BE2C (cell line): ENCODE measurements at regions not wholly inside any gene's neighbourhood (a gene's known extent, or its start where the extent isn't known, plus 50 kb on each side); places are given as distances from the start of the nearest gene placed in this dataset.

Source experiments
- DNase-seq: peaks from one replicate; pipeline ENCODE4 v3.0.0-alpha.2; 2020
- H3K27me3 ChIP-seq: fragments of 250-450 bp; sonication (Bioruptor Pico); 2 replicates; pipeline ENCODE4 v1.5.1; 2020; ENCODE audit warnings: mild to moderate bottlenecking
- H3K36me3 ChIP-seq: fragments of 250-450 bp; sonication (Bioruptor Pico); 2 replicates; pipeline ENCODE4 v1.5.1; 2020; ENCODE audit warnings: mild to moderate bottlenecking
- H3K4me1 ChIP-seq: fragments of 250-450 bp; sonication (Bioruptor Pico); 2 replicates; pipeline ENCODE4 v1.5.1; 2020
- H3K4me3 ChIP-seq: 2 replicates; pipeline ENCODE4 v1.5.1; 2011; ENCODE audit warnings: low read depth, low read length
- H3K9me3 ChIP-seq: fragments of 250-450 bp; sonication (Bioruptor Pico); 2 replicates; pipeline ENCODE4 v1.5.1; 2020
- CTCF ChIP-seq: IDR thresholded peaks from 2 replicates; pipeline ENCODE4 v1.5.1; 2012; ENCODE audit warnings: mild to moderate bottlenecking, low read depth, low read length

GRCh38 chr3:144662729-144663128, 691.1 kb downstream of the DIPK2A start:
- no peak for DNase-seq
- H3K4me3 ChIP-seq = no peak overlapping the region
- H3K27me3 ChIP-seq = no peaks in the 10 kb centered on the region
- no peaks in the 10 kb centered on the region for H3K4me1 ChIP-seq
- no peaks in the 10 kb centered on the region for H3K36me3 ChIP-seq
- TF ChIP-seq CTCF = no peak
- H3K9me3 ChIP-seq = no peaks in the 10 kb centered on the region

GRCh38 chr3:144663456-144664436, 692.1 kb downstream of the DIPK2A start:
- Histone ChIP-seq H3K4me3 (no peak overlapping the region), H3K4me1 (no peaks in the 10 kb centered on the region), H3K27me3 (no peaks in the 10 kb centered on the region), H3K36me3 (no peaks in the 10 kb centered on the region), H3K9me3 (no peaks in the 10 kb centered on the region)
- TF ChIP-seq CTCF = no peak
- DNase-seq = no peak

- H3K9me3 ChIP-seq = no peaks in the 10 kb centered on the region
- no peak for TF ChIP-seq CTCF
- no peaks in the 10 kb centered on the region for H3K27me3 ChIP-seq
- H3K4me1 ChIP-seq = no peaks in the 10 kb centered on the region
- no peaks in the 10 kb centered on the region for H3K36me3 ChIP-seq
- H3K4me3 ChIP-seq = no peak overlapping the region
- no peak for DNase-seq
Measured at GRCh38 chr3:144665567-144666053, 694.0 kb downstream of the DIPK2A start.

GRCh38 chr3:144670571-144670970, 698.9 kb downstream of the DIPK2A start:
- no peaks in the 10 kb centered on the region for H3K9me3 ChIP-seq
- no peaks in the 10 kb centered on the region for H3K4me1 ChIP-seq
- no peaks in the 10 kb centered on the region for H3K27me3 ChIP-seq
- H3K4me3 ChIP-seq = no peak overlapping the region
- DNase-seq = no peak
- no peak for TF ChIP-seq CTCF
- no peaks in the 10 kb centered on the region for H3K36me3 ChIP-seq

GRCh38 chr3:144677103-144677502, 705.5 kb downstream of the DIPK2A start:
- no peak overlapping the region for H3K4me3 ChIP-seq
- TF ChIP-seq CTCF = no peak
- no peak for DNase-seq
- H3K27me3 ChIP-seq = no peaks in the 10 kb centered on the region
- H3K9me3 ChIP-seq = no peaks in the 10 kb centered on the region
- H3K4me1 ChIP-seq = no peaks in the 10 kb centered on the region
- no peaks in the 10 kb centered on the region for H3K36me3 ChIP-seq

- no peaks in the 10 kb centered on the region for H3K36me3 ChIP-seq
- no peaks in the 10 kb centered on the region for H3K27me3 ChIP-seq
- H3K4me1 ChIP-seq = no peaks in the 10 kb centered on the region
- no peaks in the 10 kb centered on the region for H3K9me3 ChIP-seq
- no peak for TF ChIP-seq CTCF
- no peak for DNase-seq
- H3K4me3 ChIP-seq = no peak overlapping the region
Measured at GRCh38 chr3:144683065-144683464, 711.4 kb downstream of the DIPK2A start.
